Right atrium auricular region (tissue), 2 donors: ENCODE measurements at regions not wholly inside any gene's neighbourhood (a gene's known extent, or its start where the extent isn't known, plus 50 kb on each side); places are given as distances from the start of the nearest gene placed in this dataset.

Source experiments
- DNase-seq: peaks from one replicate; pipeline ENCODE4 v3.0.0-alpha.2; 2019; ENCODE audit warnings: low spot score
- H3K27ac ChIP-seq, 2 donors: fragments of 200-600 bp; sonication (generic); 1 replicate in 1 of 2; 2 replicates in 1 of 2; pipeline ENCODE4 v1.5.1; 2016 to 2019
- H3K27me3 ChIP-seq, 2 donors: fragments of 200-600 bp; sonication (generic); one replicate each; pipeline versions ENCODE4 v1.5.1 to v1.6.0; 2017 to 2019
- H3K36me3 ChIP-seq: fragments of 200-600 bp; sonication (generic); one replicate; pipeline ENCODE4 v1.5.1; 2016
- H3K4me1 ChIP-seq, 2 donors: fragments of 200-600 bp; sonication (generic); one replicate each; pipeline versions ENCODE4 v1.5.1 to v1.6.0; 2017 to 2019
- H3K4me3 ChIP-seq, 2 donors: fragments of 200-600 bp; sonication (generic); 1 replicate in 1 of 2; 2 replicates in 1 of 2; pipeline ENCODE4 v1.5.1; 2017 to 2019; ENCODE audit warnings: mild to moderate bottlenecking in 1 of 2, moderate library complexity in 1 of 2
- H3K9me3 ChIP-seq, 2 donors: fragments of 200-600 bp; sonication (generic); one replicate each; pipeline ENCODE4 v1.5.1; 2019
- CTCF ChIP-seq, 2 donors: fragments of 200-600 bp; sonication (generic); IDR thresholded peaks; one replicate each; pipeline ENCODE4 v1.5.1; 2019; ENCODE audit warnings: antibody characterized with exemption in 2 of 2

GRCh38 chr7:22657479-22657878 lies 69.5 kb upstream of the IL6 start:
- Histone ChIP-seq H3K4me1 (no peaks in the 10 kb centered on the region), H3K4me3 (no peak overlapping the region), H3K9me3 (no peaks in the 10 kb centered on the region), H3K27me3 (no peaks in the 10 kb centered on the region), H3K36me3 (no peaks in the 10 kb centered on the region), H3K27ac (no peak overlapping the region)
- no peak for TF ChIP-seq CTCF (IDR thresholded peaks at IDR 0.05)
- DNase-seq, result no peak

GRCh38 chr7:22655781-22656180 lies 71.2 kb upstream of the IL6 start:
- H3K27ac ChIP-seq, result no peak overlapping the region
- no peak for TF ChIP-seq CTCF (IDR thresholded peaks at IDR 0.05)
- no peak for DNase-seq
- no peak overlapping the region for H3K4me3 ChIP-seq
- no peaks in the 10 kb centered on the region for H3K9me3 ChIP-seq
- no peaks in the 10 kb centered on the region for H3K36me3 ChIP-seq
- H3K27me3 ChIP-seq, result no peaks in the 10 kb centered on the region
- H3K4me1 ChIP-seq, result no peaks in the 10 kb centered on the region

GRCh38 chr7:22654831-22655230 lies 72.2 kb upstream of the IL6 start:
- TF ChIP-seq CTCF (IDR thresholded peaks at IDR 0.05), result no peak
- no peak for DNase-seq

GRCh38 chr7:22653951-22654350 lies 73.0 kb upstream of the IL6 start:
- Histone ChIP-seq H3K4me3 (no peak overlapping the region), H3K27ac (no peak overlapping the region), H3K27me3 (no peaks in the 10 kb centered on the region), H3K36me3 (no peaks in the 10 kb centered on the region), H3K9me3 (no peaks in the 10 kb centered on the region), H3K4me1 (no peaks in the 10 kb centered on the region)
- DNase-seq, result no peak
- no peak for TF ChIP-seq CTCF (IDR thresholded peaks at IDR 0.05)

More at GRCh38 chr7:22654831-22655230, 72.2 kb upstream of the IL6 start:
- Histone ChIP-seq H3K4me1 (no peaks in the 10 kb centered on the region), H3K36me3 (no peaks in the 10 kb centered on the region), H3K4me3 (no peak overlapping the region), H3K27me3 (no peaks in the 10 kb centered on the region), H3K27ac (no peak overlapping the region), H3K9me3 (no peaks in the 10 kb centered on the region)

- no peaks in the 10 kb centered on the region for H3K4me1 ChIP-seq
- DNase-seq, result no peak
- peaks cover 0 to 7% of the 10 kb centered on the region in 2 donors for H3K9me3 ChIP-seq
- H3K36me3 ChIP-seq, result no peaks in the 10 kb centered on the region
- no peak overlapping the region for H3K27ac ChIP-seq
- H3K27me3 ChIP-seq, result no peaks in the 10 kb centered on the region
- no peak overlapping the region for H3K4me3 ChIP-seq
- no peak for TF ChIP-seq CTCF (IDR thresholded peaks at IDR 0.05)
These were observed 75.3 kb upstream of the IL6 start for GRCh38 chr7:22651534-22652243.

GRCh38 chr7:22651036-22651435 lies 76.0 kb upstream of the IL6 start:
- Histone ChIP-seq H3K27ac (no peak overlapping the region), H3K36me3 (no peaks in the 10 kb centered on the region), H3K4me3 (no peak overlapping the region), H3K27me3 (no peaks in the 10 kb centered on the region), H3K9me3 (peaks cover 0 to 14% of the 10 kb centered on the region in 2 donors), H3K4me1 (no peaks in the 10 kb centered on the region)
- no peak for TF ChIP-seq CTCF (IDR thresholded peaks at IDR 0.05)
- DNase-seq, result no peak
